ENCODE measurements at regions not wholly inside any gene's neighbourhood (a gene's known extent, or its start where the extent isn't known, plus 50 kb on each side); places are given as distances from the start of the nearest gene placed in this dataset.

GRCh38 chr17:15078570-15078969 is 186.6 kb downstream of the PMP22 start:
- no peaks in the 10 kb centered on the region for H3K36me3 ChIP-seq
- no peaks in the 10 kb centered on the region for H3K27me3 ChIP-seq
- H3K4me1 ChIP-seq = no peaks in the 10 kb centered on the region
- H3K4me3 ChIP-seq = no peak overlapping the region
- no peak overlapping the region for H3K27ac ChIP-seq
- TF ChIP-seq POLR2AphosphoS5 (IDR thresholded peaks at IDR 0.05; ENCODE audit: insufficient read depth in 1 of 2, low read depth in 1 of 2) (no peak), CTCF (IDR thresholded peaks at IDR 0.05) (no peak), POLR2A (IDR thresholded peaks at IDR 0.05) (no peak)
- H3K9me3 ChIP-seq = no peaks in the 10 kb centered on the region
- intact Hi-C loops (cut with DNase I) = no loop called here
- no peak for DNase-seq (ENCODE audit: extremely low spot score in 2 of 2)

DNA sequence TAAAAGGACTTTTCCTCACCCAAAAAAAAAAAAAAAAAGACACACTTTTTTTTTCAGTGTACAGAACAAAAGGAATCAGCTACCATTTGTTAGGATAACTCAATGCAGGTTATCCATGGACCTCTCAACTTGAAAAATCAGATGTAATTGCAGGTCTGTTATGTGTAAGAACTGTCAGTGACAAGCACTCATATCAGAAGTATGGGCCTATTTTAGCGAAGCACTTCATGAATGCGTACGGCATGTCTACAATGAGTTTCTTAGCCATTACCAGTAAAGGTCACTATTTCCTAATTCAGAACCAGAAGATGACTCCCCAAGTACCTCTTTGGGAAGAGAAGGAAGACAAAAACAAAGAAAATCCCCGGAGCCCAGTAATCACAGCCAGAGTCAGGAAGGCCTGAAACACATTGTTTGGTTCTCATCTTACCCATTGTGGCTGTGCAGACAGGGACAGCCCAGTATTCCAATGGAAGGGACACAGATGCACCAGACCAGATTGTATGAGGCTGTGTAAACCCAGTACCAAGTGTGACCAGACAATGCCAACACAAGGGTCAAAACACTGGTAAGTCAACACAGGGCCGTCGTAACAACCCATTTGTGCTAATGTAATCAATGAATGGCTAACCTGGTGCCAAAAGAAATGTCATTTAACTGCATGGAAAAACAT is 188.0 kb downstream of the PMP22 start:
- no peaks in the 10 kb centered on the region for H3K27me3 ChIP-seq
- intact Hi-C loops (cut with DNase I) = no loop called here
- no peaks in the 10 kb centered on the region for H3K9me3 ChIP-seq
- no peak overlapping the region for H3K27ac ChIP-seq
- TF ChIP-seq CTCF (IDR thresholded peaks at IDR 0.05) (no peak), POLR2A (IDR thresholded peaks at IDR 0.05) (no peak), POLR2AphosphoS5 (IDR thresholded peaks at IDR 0.05; ENCODE audit: insufficient read depth in 1 of 2, low read depth in 1 of 2) (no peak)
- no peaks in the 10 kb centered on the region for H3K4me1 ChIP-seq
- H3K4me3 ChIP-seq = no peak overlapping the region
- no peaks in the 10 kb centered on the region for H3K36me3 ChIP-seq
- DNase-seq (ENCODE audit: extremely low spot score in 2 of 2) = no peak

- no peaks in the 10 kb centered on the region for H3K4me1 ChIP-seq
- intact Hi-C loops (cut with DNase I) = no loop called here
- no peaks in the 10 kb centered on the region for H3K27me3 ChIP-seq
- H3K27ac ChIP-seq = no peak overlapping the region
- no peak for DNase-seq (ENCODE audit: extremely low spot score in 2 of 2)
- TF ChIP-seq CTCF (IDR thresholded peaks at IDR 0.05) (no peak), POLR2AphosphoS5 (IDR thresholded peaks at IDR 0.05; ENCODE audit: insufficient read depth in 1 of 2, low read depth in 1 of 2) (no peak), POLR2A (IDR thresholded peaks at IDR 0.05) (no peak)
- H3K4me3 ChIP-seq = no peak overlapping the region
- no peaks in the 10 kb centered on the region for H3K9me3 ChIP-seq
- no peaks in the 10 kb centered on the region for H3K36me3 ChIP-seq
These were observed 213.2 kb downstream of the PMP22 start for GRCh38 chr17:15051933-15052332.

GRCh38 chr17:15049795-15050160 is 215.3 kb downstream of the PMP22 start:
- H3K9me3 ChIP-seq = no peaks in the 10 kb centered on the region
- TF ChIP-seq CTCF (IDR thresholded peaks at IDR 0.05) = no peak
- TF ChIP-seq POLR2A (IDR thresholded peaks at IDR 0.05) = no peak
- no peak for TF ChIP-seq POLR2AphosphoS5 (IDR thresholded peaks at IDR 0.05; ENCODE audit: insufficient read depth in 1 of 2, low read depth in 1 of 2)
- H3K4me1 ChIP-seq = no peaks in the 10 kb centered on the region
- no peaks in the 10 kb centered on the region for H3K27me3 ChIP-seq
- H3K4me3 ChIP-seq = no peak overlapping the region
- DNase-seq (ENCODE audit: extremely low spot score in 2 of 2) = no peak
- no peaks in the 10 kb centered on the region for H3K36me3 ChIP-seq
- intact Hi-C loops (cut with DNase I) = no loop called here
- H3K27ac ChIP-seq = no peak overlapping the region

DNA sequence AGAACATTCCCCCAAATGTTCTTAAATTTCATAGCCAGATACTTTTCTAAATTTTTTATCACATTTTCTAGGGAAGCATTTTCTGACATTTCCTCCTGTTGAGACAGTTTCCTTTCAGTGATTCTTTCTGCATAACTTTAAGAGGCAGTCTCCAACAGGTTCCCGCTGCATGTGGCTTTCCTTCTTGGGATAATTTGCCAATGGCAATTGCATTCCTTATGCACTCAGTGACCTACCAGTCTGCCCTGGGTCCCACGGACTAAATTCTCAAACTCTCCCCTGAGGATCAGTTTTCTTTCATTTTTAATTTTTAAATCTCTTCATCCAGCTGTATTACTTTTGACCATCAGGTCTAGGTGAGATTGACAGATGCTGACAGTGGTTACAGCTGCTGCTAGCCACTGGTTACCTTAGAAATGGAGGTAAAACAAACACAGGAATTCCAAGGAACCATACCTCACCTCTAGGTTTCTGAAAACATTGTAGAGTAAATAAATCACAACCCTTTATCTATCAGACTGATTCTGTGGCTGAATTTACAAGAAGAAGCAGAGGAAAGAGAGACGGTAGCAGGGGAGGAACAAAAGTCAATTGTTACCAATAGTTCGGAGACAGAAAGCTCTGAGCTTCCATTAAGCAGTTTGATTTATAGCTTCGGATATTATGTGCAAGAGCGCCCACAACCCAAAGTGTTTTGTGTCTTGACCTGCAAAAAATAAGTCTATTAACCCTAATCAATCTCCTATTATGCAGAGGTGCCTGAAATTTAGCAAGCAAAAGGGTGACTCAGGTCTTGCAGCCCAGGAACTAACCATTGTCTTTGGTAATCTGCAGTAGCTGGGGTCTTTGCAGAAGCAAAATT is 216.0 kb downstream of the PMP22 start:
- intact Hi-C loops (cut with DNase I) = no loop called here
- Histone ChIP-seq H3K4me3 (no peak overlapping the region), H3K4me1 (no peaks in the 10 kb centered on the region), H3K9me3 (no peaks in the 10 kb centered on the region), H3K27me3 (no peaks in the 10 kb centered on the region), H3K27ac (no peak overlapping the region), H3K36me3 (no peaks in the 10 kb centered on the region)
- DNase-seq (ENCODE audit: extremely low spot score in 2 of 2) = no peak
- TF ChIP-seq POLR2A (IDR thresholded peaks at IDR 0.05) (no peak), POLR2AphosphoS5 (IDR thresholded peaks at IDR 0.05; ENCODE audit: insufficient read depth in 1 of 2, low read depth in 1 of 2) (no peak), CTCF (IDR thresholded peaks at IDR 0.05) (no peak)
